ENCODE measurements at regions not wholly inside any gene's neighbourhood (a gene's known extent, or its start where the extent isn't known, plus 50 kb on each side); places are given as distances from the start of the nearest gene placed in this dataset.

DNA sequence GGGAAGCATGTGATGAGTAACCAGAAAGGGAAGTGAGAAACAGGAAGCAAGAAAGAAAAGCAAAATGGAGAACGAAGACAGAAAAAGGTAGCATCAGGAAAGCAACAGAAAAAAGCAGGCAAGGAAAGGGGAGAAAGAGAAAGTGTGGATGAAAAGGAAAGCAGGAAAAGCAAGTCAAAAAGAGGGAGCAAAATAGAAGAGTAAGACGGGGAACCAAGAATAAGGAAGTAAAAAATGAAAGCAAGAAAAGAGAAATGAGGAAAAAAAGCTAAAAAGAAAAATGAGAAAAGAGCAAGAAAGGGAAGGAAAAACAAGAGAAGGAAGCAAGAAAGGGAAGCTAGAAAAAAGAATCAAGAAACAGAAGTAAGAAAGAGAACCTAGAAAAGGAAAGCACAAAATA lies 242.3 kb upstream of the NCKAP5 start:
- intact Hi-C loops (cut with micrococcal nuclease), result no loop called here
- no peak for TF ChIP-seq FOS (IDR thresholded peaks at IDR 0.05; ENCODE audit: low read depth, low read length)
- no peak for TF ChIP-seq RAD21 (IDR thresholded peaks at IDR 0.05; ENCODE audit: low read length)
- no peak for TF ChIP-seq MXI1 (IDR thresholded peaks at IDR 0.05; ENCODE audit: borderline replicate concordance, low read depth, low read length)
- no peak for TF ChIP-seq POLR2A (IDR thresholded peaks at IDR 0.05; ENCODE audit: low read depth, low read length)
- TF ChIP-seq SMC3 (IDR thresholded peaks at IDR 0.05; ENCODE audit: low read depth, low read length), result no peak
- TF ChIP-seq BHLHE40 (IDR thresholded peaks at IDR 0.05; ENCODE audit: low read depth, low read length), result no peak
- TF ChIP-seq NFE2L2 (IDR thresholded peaks at IDR 0.05; ENCODE audit: low read depth, low read length), result no peak
- TF ChIP-seq CEBPB (IDR thresholded peaks at IDR 0.05; ENCODE audit: low read depth, low read length), result no peak
- TF ChIP-seq MAZ (IDR thresholded peaks at IDR 0.05; ENCODE audit: borderline replicate concordance, low read depth, low read length), result no peak
- TF ChIP-seq CTCF (conservative IDR thresholded peaks at IDR 0.05; ENCODE audit: low read depth, low read length), result no peak
- TF ChIP-seq, protein P1, sequence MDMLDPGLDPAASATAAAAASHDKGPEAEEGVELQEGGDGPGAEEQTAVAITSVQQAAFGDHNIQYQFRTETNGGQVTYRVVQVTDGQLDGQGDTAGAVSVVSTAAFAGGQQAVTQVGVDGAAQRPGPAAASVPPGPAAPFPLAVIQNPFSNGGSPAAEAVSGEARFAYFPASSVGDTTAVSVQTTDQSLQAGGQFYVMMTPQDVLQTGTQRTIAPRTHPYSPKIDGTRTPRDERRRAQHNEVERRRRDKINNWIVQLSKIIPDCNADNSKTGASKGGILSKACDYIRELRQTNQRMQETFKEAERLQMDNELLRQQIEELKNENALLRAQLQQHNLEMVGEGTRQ (IDR thresholded peaks at IDR 0.05; ENCODE audit: low read depth, low read length), result no peak
- TF ChIP-seq RFX5 (IDR thresholded peaks at IDR 0.05; ENCODE audit: low read depth, low read length), result no peak
- no peak for TF ChIP-seq CHD1 (IDR thresholded peaks at IDR 0.05; ENCODE audit: low read depth, low read length)
- no peak for TF ChIP-seq RCOR1 (IDR thresholded peaks at IDR 0.05; ENCODE audit: insufficient replicate concordance, low read length)
- no peak for TF ChIP-seq ELK1 (IDR thresholded peaks at IDR 0.05; ENCODE audit: borderline replicate concordance, low read depth, low read length)
- TF ChIP-seq MAFK (IDR thresholded peaks at IDR 0.05; ENCODE audit: low read depth, low read length), result no peak
- peak overlapping the region; percentile 45; the same call in 1 of the 2 replicates for H2AK5ac ChIP-seq (ENCODE audit: low read depth, low read length)
- no peak overlapping the region for H3K27ac ChIP-seq (ENCODE audit: insufficient read depth, low read length)
- H3K36me3 ChIP-seq (ENCODE audit: control insufficient read depth, insufficient read depth, low read length), result no peaks in the 10 kb centered on the region
- H3K4me2 ChIP-seq (ENCODE audit: low read depth, low read length), result no peak overlapping the region
- no peak overlapping the region for H3K56ac ChIP-seq (ENCODE audit: extremely low read depth, insufficient read depth, low read length)
- H2AK9ac ChIP-seq (replicated peaks; ENCODE audit: low read depth, low read length, poor library complexity), result no peak overlapping the region
- no peak for ATAC-seq (ENCODE audit: low read depth)
- H3K4ac ChIP-seq (ENCODE audit: low read depth, low read length), result no peak overlapping the region
- WGBS, 2 experiments (ENCODE audit: extremely low coverage in 2 of 2, insufficient read length in 1 of 2), result 92% methylated on average over 2 of the region's 2 CpGs; no CpG with 5 or more reads in 1 of the 2 experiments
- DNase-seq, result no peak
- in situ Hi-C loops (cut with MboI; ENCODE audit: low sequenced_read_pairs), result no loop called here
- no peaks in the 10 kb centered on the region for H3K9me3 ChIP-seq (ENCODE audit: control insufficient read depth, insufficient read depth, low read length)
- H3K9me1 ChIP-seq (ENCODE audit: insufficient read depth, low read length), result peaks cover 7% of the 10 kb centered on the region
- peaks cover 5% of the 10 kb centered on the region; the same call in 1 of the 2 replicates for H3K4me1 ChIP-seq (ENCODE audit: control insufficient read depth, insufficient read depth, low read length)
- dilution Hi-C loops (cut with HindIII; ENCODE audit: low sequenced_read_pairs, unreplicated experiment), result no loop called here
- no peak overlapping the region for H3K9ac ChIP-seq (ENCODE audit: low read depth, low read length)
- no peak overlapping the region for H2BK15ac ChIP-seq (ENCODE audit: low read depth, low read length)
- H3K4me3 ChIP-seq (ENCODE audit: insufficient read depth, low read depth, low read length), result no peak overlapping the region
- no peaks in the 10 kb centered on the region for H3K27me3 ChIP-seq (ENCODE audit: control insufficient read depth, insufficient read depth, low read length)
- H3K23ac ChIP-seq (ENCODE audit: low read depth, low read length), result no peak overlapping the region
- no peak overlapping the region for H3K14ac ChIP-seq (replicated peaks; ENCODE audit: low read depth, low read length)
- POLR2A ChIA-PET (ENCODE audit: unreplicated experiment), result no interaction called here
- H4K5ac ChIP-seq (ENCODE audit: low read depth, low read length), result peak overlapping the region; percentile 69; the same call in 1 of the 2 replicates
- H4K8ac ChIP-seq (ENCODE audit: low read depth in 2 of 2, low read length in 2 of 2), result peak overlapping the region in 1 of 2 experiments; percentile 56; a peak in 2 of 4 replicates
- H3K18ac ChIP-seq (ENCODE audit: low read depth, low read length), result no peak overlapping the region
- peaks cover 0 to 11% of the 10 kb centered on the region in 2 experiments; a peak in 2 of 4 replicates for H3K79me1 ChIP-seq (ENCODE audit: low read depth in 1 of 2, low read length in 2 of 2)
- no peak overlapping the region for H4K91ac ChIP-seq (ENCODE audit: insufficient read depth, low read depth, low read length)
- no peaks in the 10 kb centered on the region for H4K20me1 ChIP-seq (ENCODE audit: insufficient read depth, low read length)
- H2BK120ac ChIP-seq (ENCODE audit: low read depth, low read length), result peak overlapping the region; percentile 52; the same call in 1 of the 2 replicates
- no peak overlapping the region for H2AFZ ChIP-seq (replicated peaks; ENCODE audit: low read length, poor library complexity)
- H2BK20ac ChIP-seq (ENCODE audit: low read depth, low read length), result peak overlapping the region; percentile 76; the same call in 1 of the 2 replicates
- BruUV-seq (replicated peaks), result no TSS peak
- CTCF ChIA-PET, result no interaction called here
- no peak overlapping the region for H2BK5ac ChIP-seq (ENCODE audit: low read depth, low read length, poor library complexity, severe bottlenecking)
